Esophagus muscularis mucosa (tissue), 4 donors: ENCODE measurements at regions not wholly inside any gene's neighbourhood (a gene's known extent, or its start where the extent isn't known, plus 50 kb on each side); places are given as distances from the start of the nearest gene placed in this dataset.

ENCODE experiments used
- DNase-seq: peaks from one replicate; pipeline ENCODE4 v3.0.0-alpha.2; 2017; ENCODE audit errors: extremely low spot score
- H3K27ac ChIP-seq, 4 donors: fragments of 200-600 bp; sonication (generic); replicated peaks in 1 of 4; 1 replicate in 3 of 4; 2 replicates in 1 of 4; pipeline ENCODE4 v1.5.1; 2016 to 2019; ENCODE audit warnings: mild to moderate bottlenecking in 1 of 4
- H3K27me3 ChIP-seq, 4 donors: fragments of 200-600 bp; sonication (generic); one replicate each; pipeline versions ENCODE4 v1.5.1 to v1.6.0; 2016 to 2019
- H3K36me3 ChIP-seq, 4 donors: fragments of 200-600 bp; sonication (generic); one replicate each; pipeline ENCODE4 v1.5.1; 2016 to 2019
- H3K4me1 ChIP-seq, 4 donors: fragments of 200-600 bp; sonication (generic); one replicate each; pipeline ENCODE4 v1.5.1; 2016 to 2019
- H3K4me3 ChIP-seq, 4 donors: fragments of 200-600 bp; sonication (generic); 1 replicate in 2 of 4; 2 replicates in 2 of 4; pipeline ENCODE4 v1.5.1; 2016 to 2019; ENCODE audit warnings: mild to moderate bottlenecking in 4 of 4, moderate library complexity in 1 of 4
- H3K9me3 ChIP-seq, 4 donors: fragments of 200-600 bp; sonication (generic); 1 replicate in 3 of 4; 2 replicates in 1 of 4; pipeline ENCODE4 v1.5.1; 2016 to 2019
- CTCF ChIP-seq, 3 experiments: fragments of 200-600 bp in 2 of 3; fragments of 450-650 bp in 1 of 3; sonication (generic) in 2 of 3; IDR thresholded peaks; one replicate each; pipeline ENCODE4 v1.5.1; 2017 to 2019; ENCODE audit warnings: antibody characterized with exemption in 3 of 3, mild to moderate bottlenecking in 2 of 3, moderate library complexity in 1 of 3
- EP300 ChIP-seq: sonication (generic); formaldehyde crosslinking; IDR thresholded peaks from one replicate; pipeline ENCODE4 v1.6.1; 2017; ENCODE audit warnings: antibody characterized with exemption
- POLR2A ChIP-seq: fragments of 450-650 bp; IDR thresholded peaks from one replicate; pipeline ENCODE4 v1.6.1; 2017; ENCODE audit warnings: antibody characterized with exemption, moderate library complexity, mild to moderate bottlenecking, low read depth
- POLR2AphosphoS5 ChIP-seq, 2 donors: sonication (generic); formaldehyde crosslinking; IDR thresholded peaks; one replicate each; pipeline ENCODE4 v1.6.1; 2017; ENCODE audit warnings: antibody characterized with exemption in 2 of 2
- WGBS: methylation state at CpG from one replicate; pipeline ENCODE4 v1.1.5; 2018; 5-methylcytosine and 5-hydroxymethylcytosine counted together
- intact Hi-C: fragments of 100-400 bp; cut with DNase I; formaldehyde crosslinking; loops from one replicate; pipeline ENCODE4 v1.15.1; 2023

GRCh38 chr7:21356616-21357015 is 71.3 kb upstream of the SP4 start:
- Histone ChIP-seq H3K27ac (no peak overlapping the region), H3K36me3 (no peaks in the 10 kb centered on the region), H3K4me3 (no peak overlapping the region), H3K27me3 (no peaks in the 10 kb centered on the region), H3K4me1 (no peaks in the 10 kb centered on the region), H3K9me3 (no peaks in the 10 kb centered on the region)
- TF ChIP-seq POLR2AphosphoS5 (IDR thresholded peaks at IDR 0.05) (no peak), EP300 (no peak), POLR2A (no peak), CTCF (IDR thresholded peaks at IDR 0.05) (no peak)
- intact Hi-C loops, result no loop called here
- DNase-seq, result no peak

DNA sequence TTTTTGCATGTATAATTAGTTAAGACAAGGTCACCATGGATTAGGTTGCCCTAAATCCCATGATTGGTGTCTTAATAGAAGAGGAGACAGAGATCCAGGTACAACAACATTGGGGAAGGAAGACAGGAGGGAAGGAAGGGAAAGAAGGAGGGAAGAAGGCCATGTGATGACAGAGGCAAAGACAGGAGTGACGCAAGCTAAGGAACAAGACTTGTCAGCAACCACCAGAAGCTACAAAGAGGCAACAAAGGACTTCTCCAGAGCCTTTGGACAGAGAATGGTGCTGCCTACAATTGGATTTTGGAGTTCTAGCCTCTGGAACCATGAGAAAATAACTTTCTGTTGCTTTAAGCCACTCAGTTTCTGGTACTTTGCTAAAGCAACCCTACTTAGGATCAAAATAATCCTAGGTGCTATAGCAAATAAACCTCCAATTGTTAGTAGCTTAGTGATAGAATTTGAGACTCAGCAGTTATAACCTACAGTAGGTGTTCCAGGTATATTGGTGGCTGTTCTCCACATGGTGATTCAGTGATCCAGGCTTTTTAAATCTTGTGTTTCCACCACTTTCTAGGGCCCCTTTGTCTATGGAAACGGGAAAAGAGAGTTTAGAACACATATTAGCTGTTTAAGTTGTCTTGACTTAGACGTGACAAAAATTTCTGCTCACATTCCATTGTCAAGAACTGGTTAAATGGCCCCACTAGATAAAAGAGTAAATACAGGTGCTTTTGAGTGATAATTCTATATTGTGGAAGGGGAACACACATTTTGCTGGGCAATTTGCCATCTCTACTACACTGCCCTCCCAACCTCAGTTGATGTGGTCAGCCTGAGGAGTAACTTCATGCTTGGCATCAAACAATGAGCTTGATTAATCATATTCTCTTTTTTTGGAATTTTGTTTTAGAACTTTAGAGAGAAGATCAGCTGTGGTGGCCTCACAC is 70.5 kb upstream of the SP4 start:
- TF ChIP-seq POLR2A, result no peak
- TF ChIP-seq POLR2AphosphoS5 (IDR thresholded peaks at IDR 0.05), result no peak
- TF ChIP-seq EP300, result no peak
- no peak for TF ChIP-seq CTCF (IDR thresholded peaks at IDR 0.05)
- 53% methylated on average over 3 of the region's 3 CpGs for WGBS
- DNase-seq, result no peak
- H3K4me1 ChIP-seq, result no peaks in the 10 kb centered on the region
- no peak overlapping the region for H3K4me3 ChIP-seq
- no peaks in the 10 kb centered on the region for H3K27me3 ChIP-seq
- intact Hi-C loops, result no loop called here
- H3K9me3 ChIP-seq, result no peaks in the 10 kb centered on the region
- no peaks in the 10 kb centered on the region for H3K36me3 ChIP-seq
- H3K27ac ChIP-seq, result no peak overlapping the region

GRCh38 chr7:21358648-21359047 is 69.2 kb upstream of the SP4 start:
- H3K27ac ChIP-seq, result no peak overlapping the region
- no peak for TF ChIP-seq EP300
- no peak for TF ChIP-seq POLR2A
- no peak for TF ChIP-seq CTCF (IDR thresholded peaks at IDR 0.05)
- TF ChIP-seq POLR2AphosphoS5 (IDR thresholded peaks at IDR 0.05), result no peak
- intact Hi-C loops, result no loop called here

GRCh38 chr7:21359163-21359562 is 68.7 kb upstream of the SP4 start:
- Histone ChIP-seq H3K9me3 (no peaks in the 10 kb centered on the region), H3K27me3 (no peaks in the 10 kb centered on the region), H3K4me1 (no peaks in the 10 kb centered on the region), H3K27ac (no peak overlapping the region), H3K36me3 (no peaks in the 10 kb centered on the region), H3K4me3 (no peak overlapping the region)
- TF ChIP-seq POLR2AphosphoS5 (IDR thresholded peaks at IDR 0.05) (no peak), POLR2A (no peak), CTCF (IDR thresholded peaks at IDR 0.05) (no peak), EP300 (no peak)
- intact Hi-C loops, result no loop called here
- no peak for DNase-seq
- 44% methylated on average over 1 of the region's 1 CpG for WGBS

More at GRCh38 chr7:21358648-21359047, 69.2 kb upstream of the SP4 start:
- Histone ChIP-seq H3K4me3 (no peak overlapping the region), H3K27me3 (no peaks in the 10 kb centered on the region), H3K4me1 (no peaks in the 10 kb centered on the region), H3K36me3 (no peaks in the 10 kb centered on the region), H3K9me3 (no peaks in the 10 kb centered on the region)
- 56% methylated on average over 5 of the region's 5 CpGs for WGBS
- DNase-seq, result no peak
